ENCODE measurements at regions not wholly inside any gene's neighbourhood (a gene's known extent, or its start where the extent isn't known, plus 50 kb on each side); places are given as distances from the start of the nearest gene placed in this dataset.

DNA sequence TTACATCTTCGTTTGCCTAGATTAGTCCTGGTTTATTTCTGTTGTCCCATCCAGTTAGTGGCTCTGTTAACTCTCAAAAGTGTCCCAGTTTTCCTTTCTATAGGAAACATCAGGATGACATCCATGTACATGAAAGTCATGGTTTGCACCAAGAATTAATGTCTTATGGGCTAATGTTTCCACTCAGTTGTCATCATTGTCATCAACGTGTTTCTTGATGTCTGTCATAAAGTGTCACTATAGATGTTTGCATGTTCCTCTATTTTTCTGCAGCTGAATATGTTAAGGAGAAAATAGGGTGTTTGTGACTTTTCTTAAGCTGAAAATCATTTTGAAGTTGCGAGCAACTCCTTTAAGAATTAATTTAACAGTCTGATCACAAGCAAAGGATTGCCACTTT is 567.0 kb downstream of the TMEM114 start:
- TF ChIP-seq EP300 (IDR thresholded peaks at IDR 0.05; ENCODE audit: borderline replicate concordance) (no peak), FOXM1 (IDR thresholded peaks at IDR 0.05; ENCODE audit: borderline replicate concordance, low read depth) (no peak), TCF12 (IDR thresholded peaks at IDR 0.05; ENCODE audit: low read depth) (no peak), TAF1 (IDR thresholded peaks at IDR 0.05; ENCODE audit: low read depth) (no peak), CREB1 (IDR thresholded peaks at IDR 0.05; ENCODE audit: low read depth) (no peak), YY1 (IDR thresholded peaks at IDR 0.05; ENCODE audit: low read depth) (no peak), EGR1 (IDR thresholded peaks at IDR 0.05) (no peak), NFIC (IDR thresholded peaks at IDR 0.05) (no peak), RAD21 (IDR thresholded peaks at IDR 0.05; ENCODE audit: low read depth) (no peak), CEBPB (IDR thresholded peaks at IDR 0.05) (no peak)
- TF ChIP-seq, protein P1, sequence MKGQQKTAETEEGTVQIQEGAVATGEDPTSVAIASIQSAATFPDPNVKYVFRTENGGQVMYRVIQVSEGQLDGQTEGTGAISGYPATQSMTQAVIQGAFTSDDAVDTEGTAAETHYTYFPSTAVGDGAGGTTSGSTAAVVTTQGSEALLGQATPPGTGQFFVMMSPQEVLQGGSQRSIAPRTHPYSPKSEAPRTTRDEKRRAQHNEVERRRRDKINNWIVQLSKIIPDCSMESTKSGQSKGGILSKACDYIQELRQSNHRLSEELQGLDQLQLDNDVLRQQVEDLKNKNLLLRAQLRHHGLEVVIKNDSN (IDR thresholded peaks at IDR 0.05) = no peak
- TF ChIP-seq, protein P2, sequence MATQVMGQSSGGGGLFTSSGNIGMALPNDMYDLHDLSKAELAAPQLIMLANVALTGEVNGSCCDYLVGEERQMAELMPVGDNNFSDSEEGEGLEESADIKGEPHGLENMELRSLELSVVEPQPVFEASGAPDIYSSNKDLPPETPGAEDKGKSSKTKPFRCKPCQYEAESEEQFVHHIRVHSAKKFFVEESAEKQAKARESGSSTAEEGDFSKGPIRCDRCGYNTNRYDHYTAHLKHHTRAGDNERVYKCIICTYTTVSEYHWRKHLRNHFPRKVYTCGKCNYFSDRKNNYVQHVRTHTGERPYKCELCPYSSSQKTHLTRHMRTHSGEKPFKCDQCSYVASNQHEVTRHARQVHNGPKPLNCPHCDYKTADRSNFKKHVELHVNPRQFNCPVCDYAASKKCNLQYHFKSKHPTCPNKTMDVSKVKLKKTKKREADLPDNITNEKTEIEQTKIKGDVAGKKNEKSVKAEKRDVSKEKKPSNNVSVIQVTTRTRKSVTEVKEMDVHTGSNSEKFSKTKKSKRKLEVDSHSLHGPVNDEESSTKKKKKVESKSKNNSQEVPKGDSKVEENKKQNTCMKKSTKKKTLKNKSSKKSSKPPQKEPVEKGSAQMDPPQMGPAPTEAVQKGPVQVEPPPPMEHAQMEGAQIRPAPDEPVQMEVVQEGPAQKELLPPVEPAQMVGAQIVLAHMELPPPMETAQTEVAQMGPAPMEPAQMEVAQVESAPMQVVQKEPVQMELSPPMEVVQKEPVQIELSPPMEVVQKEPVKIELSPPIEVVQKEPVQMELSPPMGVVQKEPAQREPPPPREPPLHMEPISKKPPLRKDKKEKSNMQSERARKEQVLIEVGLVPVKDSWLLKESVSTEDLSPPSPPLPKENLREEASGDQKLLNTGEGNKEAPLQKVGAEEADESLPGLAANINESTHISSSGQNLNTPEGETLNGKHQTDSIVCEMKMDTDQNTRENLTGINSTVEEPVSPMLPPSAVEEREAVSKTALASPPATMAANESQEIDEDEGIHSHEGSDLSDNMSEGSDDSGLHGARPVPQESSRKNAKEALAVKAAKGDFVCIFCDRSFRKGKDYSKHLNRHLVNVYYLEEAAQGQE (IDR thresholded peaks at IDR 0.05; ENCODE audit: low read depth) = no peak
- TF ChIP-seq, protein P3, sequence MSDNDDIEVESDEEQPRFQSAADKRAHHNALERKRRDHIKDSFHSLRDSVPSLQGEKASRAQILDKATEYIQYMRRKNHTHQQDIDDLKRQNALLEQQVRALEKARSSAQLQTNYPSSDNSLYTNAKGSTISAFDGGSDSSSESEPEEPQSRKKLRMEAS (IDR thresholded peaks at IDR 0.05) = no peak

All from Ishikawa (cell line).